ENCODE measurements at regions not wholly inside any gene's neighbourhood (a gene's known extent, or its start where the extent isn't known, plus 50 kb on each side); places are given as distances from the start of the nearest gene placed in this dataset.

DNA sequence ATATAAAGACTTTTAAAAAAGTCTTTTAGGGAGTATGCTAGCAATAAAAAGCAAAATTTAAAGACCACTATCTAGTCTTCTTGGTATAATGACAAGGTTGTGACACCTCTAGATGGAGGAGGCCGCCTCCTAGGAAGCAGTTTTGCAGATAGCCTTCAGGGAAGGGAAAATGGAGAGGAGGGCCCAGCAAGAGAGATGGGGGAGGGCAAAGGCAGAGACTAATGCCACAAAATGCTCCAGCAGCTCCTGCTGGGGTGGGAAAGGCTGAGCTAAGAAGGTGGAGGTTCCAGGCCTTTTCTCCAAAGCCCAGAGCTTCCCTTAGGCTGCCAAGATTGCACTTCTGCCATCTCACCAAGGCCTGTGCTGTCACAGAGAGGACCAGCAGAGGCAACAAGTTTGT is 153.9 kb upstream of the THSD7B start:
- TF ChIP-seq, protein P1, sequence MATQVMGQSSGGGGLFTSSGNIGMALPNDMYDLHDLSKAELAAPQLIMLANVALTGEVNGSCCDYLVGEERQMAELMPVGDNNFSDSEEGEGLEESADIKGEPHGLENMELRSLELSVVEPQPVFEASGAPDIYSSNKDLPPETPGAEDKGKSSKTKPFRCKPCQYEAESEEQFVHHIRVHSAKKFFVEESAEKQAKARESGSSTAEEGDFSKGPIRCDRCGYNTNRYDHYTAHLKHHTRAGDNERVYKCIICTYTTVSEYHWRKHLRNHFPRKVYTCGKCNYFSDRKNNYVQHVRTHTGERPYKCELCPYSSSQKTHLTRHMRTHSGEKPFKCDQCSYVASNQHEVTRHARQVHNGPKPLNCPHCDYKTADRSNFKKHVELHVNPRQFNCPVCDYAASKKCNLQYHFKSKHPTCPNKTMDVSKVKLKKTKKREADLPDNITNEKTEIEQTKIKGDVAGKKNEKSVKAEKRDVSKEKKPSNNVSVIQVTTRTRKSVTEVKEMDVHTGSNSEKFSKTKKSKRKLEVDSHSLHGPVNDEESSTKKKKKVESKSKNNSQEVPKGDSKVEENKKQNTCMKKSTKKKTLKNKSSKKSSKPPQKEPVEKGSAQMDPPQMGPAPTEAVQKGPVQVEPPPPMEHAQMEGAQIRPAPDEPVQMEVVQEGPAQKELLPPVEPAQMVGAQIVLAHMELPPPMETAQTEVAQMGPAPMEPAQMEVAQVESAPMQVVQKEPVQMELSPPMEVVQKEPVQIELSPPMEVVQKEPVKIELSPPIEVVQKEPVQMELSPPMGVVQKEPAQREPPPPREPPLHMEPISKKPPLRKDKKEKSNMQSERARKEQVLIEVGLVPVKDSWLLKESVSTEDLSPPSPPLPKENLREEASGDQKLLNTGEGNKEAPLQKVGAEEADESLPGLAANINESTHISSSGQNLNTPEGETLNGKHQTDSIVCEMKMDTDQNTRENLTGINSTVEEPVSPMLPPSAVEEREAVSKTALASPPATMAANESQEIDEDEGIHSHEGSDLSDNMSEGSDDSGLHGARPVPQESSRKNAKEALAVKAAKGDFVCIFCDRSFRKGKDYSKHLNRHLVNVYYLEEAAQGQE (IDR thresholded peaks at IDR 0.05; ENCODE audit: insufficient read depth in 1 of 2, low read depth in 2 of 2, low read length in 1 of 2), result no peak
- TF ChIP-seq, protein P2, sequence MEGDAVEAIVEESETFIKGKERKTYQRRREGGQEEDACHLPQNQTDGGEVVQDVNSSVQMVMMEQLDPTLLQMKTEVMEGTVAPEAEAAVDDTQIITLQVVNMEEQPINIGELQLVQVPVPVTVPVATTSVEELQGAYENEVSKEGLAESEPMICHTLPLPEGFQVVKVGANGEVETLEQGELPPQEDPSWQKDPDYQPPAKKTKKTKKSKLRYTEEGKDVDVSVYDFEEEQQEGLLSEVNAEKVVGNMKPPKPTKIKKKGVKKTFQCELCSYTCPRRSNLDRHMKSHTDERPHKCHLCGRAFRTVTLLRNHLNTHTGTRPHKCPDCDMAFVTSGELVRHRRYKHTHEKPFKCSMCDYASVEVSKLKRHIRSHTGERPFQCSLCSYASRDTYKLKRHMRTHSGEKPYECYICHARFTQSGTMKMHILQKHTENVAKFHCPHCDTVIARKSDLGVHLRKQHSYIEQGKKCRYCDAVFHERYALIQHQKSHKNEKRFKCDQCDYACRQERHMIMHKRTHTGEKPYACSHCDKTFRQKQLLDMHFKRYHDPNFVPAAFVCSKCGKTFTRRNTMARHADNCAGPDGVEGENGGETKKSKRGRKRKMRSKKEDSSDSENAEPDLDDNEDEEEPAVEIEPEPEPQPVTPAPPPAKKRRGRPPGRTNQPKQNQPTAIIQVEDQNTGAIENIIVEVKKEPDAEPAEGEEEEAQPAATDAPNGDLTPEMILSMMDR (IDR thresholded peaks at IDR 0.05), result no peak
- no peak for TF ChIP-seq POLR2AphosphoS5 (IDR thresholded peaks at IDR 0.05; ENCODE audit: low read depth, low read length)
